H1 (cell line): ENCODE measurements at regions not wholly inside any gene's neighbourhood (a gene's known extent, or its start where the extent isn't known, plus 50 kb on each side); places are given as distances from the start of the nearest gene placed in this dataset.
"Not testable (repeated sequence)": the region's sequence is repeated elsewhere in the genome, so short reads cannot be mapped to it uniquely, and the experiment has no call there.

Experiments used
- CTCF ChIA-PET: fragments of 300-600 bp; sonication (Branson Sonifier 250); formaldehyde crosslinking; loops from one replicate; lab custom pipeline; 2021; ENCODE audit not compliant: partially characterized antibody; lab: Charles Lee
- POLR2A ChIA-PET: fragments of 300-600 bp; sonication (Branson Sonifier 250); formaldehyde crosslinking; loops from one replicate; lab custom pipeline; 2021; ENCODE audit warnings: inconsistent platforms; ENCODE audit not compliant: partially characterized antibody; lab: Charles Lee
- DNase-seq, 2 experiments: peaks; one replicate each; pipeline versions ENCODE4 v3.0.0 to v3.0.0-alpha.2; 2010 to 2022; ENCODE audit warnings: low spot score in 2 of 2, low read depth in 1 of 2, mixed read lengths in 1 of 2
- FAIRE-seq: peaks from 2 replicates; lab custom pipeline; 2011; peaks lifted over from hg19 to GRCh38; lab: Jason Lieb, UNC
- H2AFZ ChIP-seq: 2 replicates; pipeline ENCODE4 v1.8.1; 2012; ENCODE audit warnings: low read length, inconsistent platforms
- H2AK5ac ChIP-seq: 2 replicates; pipeline ENCODE4 v1.6.1; 2013; ENCODE audit warnings: low read depth, low read length
- H2BK120ac ChIP-seq: replicated peaks from 2 replicates; pipeline ENCODE3; 2013; ENCODE audit warnings: low read depth, low read length, inconsistent platforms
- H2BK12ac ChIP-seq: 2 replicates; pipeline ENCODE4 v1.6.1; 2013; ENCODE audit warnings: low read depth, low read length
- H2BK15ac ChIP-seq: 2 replicates; pipeline ENCODE4 v1.6.1; 2013; ENCODE audit warnings: low read length
- H2BK20ac ChIP-seq: 2 replicates; pipeline ENCODE4 v1.6.1; 2013; ENCODE audit warnings: low read length
- H2BK5ac ChIP-seq: 2 replicates; pipeline ENCODE4 v1.6.1; 2013; ENCODE audit warnings: low read depth, low read length
- H3K14ac ChIP-seq: 2 replicates; pipeline ENCODE4 v1.6.1; 2013; ENCODE audit warnings: inconsistent platforms; ENCODE audit not compliant: insufficient read length
- H3K18ac ChIP-seq: 2 replicates; pipeline ENCODE4 v1.6.1; 2013; ENCODE audit warnings: low read length; ENCODE audit errors: extremely low read depth
- H3K23ac ChIP-seq: 2 replicates; pipeline ENCODE4 v1.6.1; 2013; ENCODE audit warnings: inconsistent platforms; ENCODE audit not compliant: insufficient read length
- H3K23me2 ChIP-seq: 2 replicates; pipeline ENCODE4 v1.6.1; 2013; ENCODE audit warnings: low read depth, low read length
- H3K27ac ChIP-seq: 2 replicates; pipeline ENCODE4 v1.6.1; 2011; ENCODE audit warnings: low read depth, low read length, inconsistent platforms
- H3K27me3 ChIP-seq, 4 experiments: replicated peaks in 1 of 4; 1 replicate in 1 of 4; 2 replicates in 3 of 4; pipeline versions ENCODE4 v1.6.1 to v1.8.1; 2011 to 2013; ENCODE audit warnings: low read length in 3 of 4, mild to moderate bottlenecking in 3 of 4, inconsistent platforms in 2 of 4, mixed read lengths in 2 of 4, moderate library complexity in 1 of 4; ENCODE audit not compliant: control insufficient read depth in 3 of 4, insufficient read depth in 3 of 4; ENCODE audit errors: extremely low read depth in 1 of 4
- H3K36me3 ChIP-seq, 4 experiments: 2 replicates each; pipeline versions ENCODE4 v1.6.1 to v1.8.1; 2011 to 2013; ENCODE audit warnings: mild to moderate bottlenecking in 4 of 4, low read length in 3 of 4, moderate library complexity in 2 of 4, control low read depth in 1 of 4, inconsistent platforms in 1 of 4; ENCODE audit not compliant: insufficient read depth in 4 of 4, control insufficient read depth in 2 of 4
- H3K4ac ChIP-seq: replicated peaks from 2 replicates; pipeline ENCODE3; 2013; ENCODE audit warnings: low read length, low read depth, mixed read lengths, inconsistent platforms; ENCODE audit not compliant: insufficient read length
- H3K4me1 ChIP-seq, 4 experiments: replicated peaks in 1 of 4; 1 replicate in 1 of 4; 2 replicates in 3 of 4; pipeline versions ENCODE4 v1.6.1 to v1.8.1; 2011 to 2013; ENCODE audit warnings: low read length in 3 of 4, inconsistent platforms in 2 of 4, mixed read lengths in 1 of 4; ENCODE audit not compliant: insufficient read depth in 4 of 4, control insufficient read depth in 3 of 4
- H3K4me2 ChIP-seq, 2 experiments: 2 replicates each; pipeline versions ENCODE4 v1.6.1 to v1.8.1; 2011 to 2013; ENCODE audit warnings: low read depth in 2 of 2, low read length in 2 of 2, control low read depth in 1 of 2, inconsistent platforms in 1 of 2, mild to moderate bottlenecking in 1 of 2; ENCODE audit not compliant: insufficient read depth in 1 of 2
- H3K4me3 ChIP-seq, 4 experiments: fragments of 200-600, 300-600 bp in 1 of 4; sonication (generic), shearing (Covaris generic), sonication (Bioruptor Twin) in 1 of 4; 2 replicates each; pipeline versions ENCODE4 v1.5.1 to v1.8.1; 2011 to 2016; ENCODE audit warnings: low read length in 4 of 4, low read depth in 3 of 4, control low read depth in 2 of 4, inconsistent platforms in 2 of 4, mild to moderate bottlenecking in 2 of 4, mixed read lengths in 1 of 4, moderate library complexity in 1 of 4; ENCODE audit not compliant: insufficient read depth in 2 of 4; ENCODE audit errors: extremely low read depth in 1 of 4
- H3K56ac ChIP-seq: replicated peaks from 2 replicates; pipeline ENCODE3; 2013; ENCODE audit warnings: low read depth, mild to moderate bottlenecking, mixed read lengths, low read length, inconsistent platforms; ENCODE audit not compliant: insufficient read length
- H3K79me1 ChIP-seq: 2 replicates; pipeline ENCODE4 v1.6.1; 2013; ENCODE audit warnings: low read depth, low read length, control low read depth
- H3K79me2 ChIP-seq, 2 experiments: 2 replicates each; pipeline versions ENCODE4 v1.6.1 to v1.8.1; 2012 to 2013; ENCODE audit warnings: low read length in 2 of 2, mild to moderate bottlenecking in 2 of 2, inconsistent platforms in 1 of 2; ENCODE audit not compliant: insufficient read depth in 2 of 2, control insufficient read depth in 1 of 2
- H3K9ac ChIP-seq, 4 experiments: replicated peaks in 1 of 4; 1 replicate in 1 of 4; 2 replicates in 3 of 4; pipeline versions ENCODE4 v1.6.1 to v1.8.1; 2011 to 2013; ENCODE audit warnings: low read depth in 3 of 4, low read length in 3 of 4, control low read depth in 2 of 4, mild to moderate bottlenecking in 2 of 4, moderate library complexity in 2 of 4, inconsistent platforms in 1 of 4; ENCODE audit errors: extremely low read depth in 1 of 4
- H3K9me3 ChIP-seq, 2 experiments: 2 replicates each; pipeline versions ENCODE4 v1.6.1 to v1.8.1; 2012 to 2013; ENCODE audit warnings: mild to moderate bottlenecking in 2 of 2, moderate library complexity in 2 of 2, control low read depth in 1 of 2, inconsistent platforms in 1 of 2, low read depth in 1 of 2, low read length in 1 of 2, mixed read lengths in 1 of 2; ENCODE audit not compliant: insufficient read depth in 2 of 2
- H4K20me1 ChIP-seq, 2 experiments: replicated peaks in 1 of 2; 2 replicates each; pipeline versions ENCODE3 to v1.8.1; 2011 to 2013; ENCODE audit warnings: inconsistent platforms in 2 of 2, low read length in 2 of 2, mild to moderate bottlenecking in 1 of 2; ENCODE audit not compliant: insufficient read depth in 2 of 2, control insufficient read depth in 1 of 2
- H4K5ac ChIP-seq: 2 replicates; pipeline ENCODE4 v1.6.1; 2013; ENCODE audit warnings: low read length, low read depth, mixed read lengths, inconsistent platforms; ENCODE audit not compliant: insufficient read length
- H4K8ac ChIP-seq: 2 replicates; pipeline ENCODE4 v1.8.0; 2013; ENCODE audit warnings: mild to moderate bottlenecking, moderate library complexity, low read length, inconsistent platforms; ENCODE audit not compliant: insufficient read depth; ENCODE audit errors: extremely low read depth
- H4K91ac ChIP-seq: replicated peaks from 2 replicates; pipeline ENCODE3; 2013; ENCODE audit warnings: low read length, mixed read lengths, inconsistent platforms; ENCODE audit not compliant: insufficient read length
- WGBS, 2 experiments: shearing (Covaris generic) in 1 of 2; methylation state at CpG; one replicate each; pipeline versions ENCODE4 v1.1.6 to v1.1.7; 2013 to 2015; ENCODE audit warnings: low lambda C conversion rate in 2 of 2, mixed read lengths in 2 of 2, inconsistent platforms in 1 of 2, low coverage in 1 of 2, missing lambda C conversion rate in 1 of 2; ENCODE audit not compliant: insufficient replicate concordance in 2 of 2, insufficient coverage in 1 of 2, insufficient read length in 1 of 2; ENCODE audit errors: extremely low coverage in 1 of 2, missing lambda C conversion rate in 1 of 2; 5-methylcytosine and 5-hydroxymethylcytosine counted together

DNA sequence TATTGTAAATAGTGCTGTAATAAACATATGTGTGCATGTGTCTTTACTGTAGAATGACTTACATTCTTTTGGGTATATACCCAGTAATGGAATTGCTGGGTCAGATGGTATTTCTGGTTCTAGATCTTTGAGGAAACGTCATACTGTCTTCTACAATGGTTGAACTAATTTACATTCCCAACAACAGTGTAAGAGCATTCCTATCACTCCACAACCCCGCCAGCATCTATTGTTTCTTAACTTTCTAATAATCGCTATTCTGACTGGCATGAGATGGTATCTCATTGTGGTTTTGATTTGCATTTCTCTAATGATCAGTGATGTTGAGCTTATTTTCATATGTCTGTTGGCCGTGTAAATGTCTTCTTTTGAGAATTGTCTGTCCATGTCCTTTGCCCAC is 873.8 kb upstream of the ACVR2A start:
- FAIRE-seq, H4K5ac ChIP-seq, DNase-seq, H3K4me3 ChIP-seq, H3K4me2 ChIP-seq, H3K23me2 ChIP-seq, H4K8ac ChIP-seq, H3K79me1 ChIP-seq, H2AFZ ChIP-seq, H2BK120ac ChIP-seq, H3K27ac ChIP-seq, H3K56ac ChIP-seq, H3K9me3 ChIP-seq, POLR2A ChIA-PET, H3K36me3 ChIP-seq, H4K91ac ChIP-seq, H3K23ac ChIP-seq, H2AK5ac ChIP-seq, H2BK12ac ChIP-seq, H3K18ac ChIP-seq, CTCF ChIA-PET, H3K79me2 ChIP-seq, H3K4me1 ChIP-seq, H3K14ac ChIP-seq, H2BK5ac ChIP-seq, H3K27me3 ChIP-seq, H2BK20ac ChIP-seq, H4K20me1 ChIP-seq, H2BK15ac ChIP-seq, H3K9ac ChIP-seq, H3K4ac ChIP-seq: not testable (repeated sequence)
- WGBS, 2 experiments, result 87% methylated on average over 4 of the region's 4 CpGs; no CpG with 5 or more reads in 1 of the 2 experiments
